WTC11 (cell line): ENCODE measurements at regions not wholly inside any gene's neighbourhood (a gene's known extent, or its start where the extent isn't known, plus 50 kb on each side); places are given as distances from the start of the nearest gene placed in this dataset.

Experiments
- ATAC-seq: fragments of 200-7000 bp; cut with Tn5 transposase; 2 replicates; pipeline ENCODE4 v1.10.0; 2021; ENCODE audit warnings: mild to moderate bottlenecking, moderate library complexity
- CTCF ChIA-PET: fragments of 300-600 bp; sonication (Branson Sonifier 250); formaldehyde crosslinking; loops from one replicate; lab custom pipeline; 2021; ENCODE audit warnings: antibody characterized with exemption; lab: Charles Lee
- POLR2A ChIA-PET: fragments of 350-600 bp; sonication (Branson Sonifier 250); formaldehyde crosslinking; loops from one replicate; lab custom pipeline; 2021; ENCODE audit warnings: antibody characterized with exemption; lab: Charles Lee
- DNase-seq: peaks from one replicate; pipeline ENCODE4 v3.0.0; 2021; ENCODE audit warnings: low spot score
- H3K27ac Mint-ChIP-seq: 2 replicates; pipeline ENCODE4 v1.8.0; 2021; ENCODE audit warnings: mixed read lengths
- H3K27me3 Mint-ChIP-seq: 2 replicates; pipeline ENCODE4 v1.8.0; 2021; ENCODE audit warnings: low read depth, mild to moderate bottlenecking, moderate library complexity, mixed read lengths
- H3K36me3 Mint-ChIP-seq: 2 replicates; pipeline ENCODE4 v1.8.0; 2021; ENCODE audit warnings: mixed read lengths
- H3K4me1 Mint-ChIP-seq: 2 replicates; pipeline ENCODE4 v1.8.0; 2022; ENCODE audit warnings: mixed read lengths
- H3K4me3 Mint-ChIP-seq: 2 replicates; pipeline ENCODE4 v1.8.0; 2021; ENCODE audit warnings: mild to moderate bottlenecking, moderate library complexity, mixed read lengths
- H3K9me3 Mint-ChIP-seq: 2 replicates; pipeline ENCODE4 v1.8.0; 2021; ENCODE audit warnings: mixed read lengths
- ELF4 ChIP-seq: sonication (generic); formaldehyde crosslinking; IDR thresholded peaks from 2 replicates; pipeline ENCODE4 v1.8.1; 2022; ENCODE audit warnings: low read depth, mild to moderate bottlenecking, moderate library complexity, missing genetic modification reagents
- ETV6 ChIP-seq: sonication (generic); formaldehyde crosslinking; IDR thresholded peaks from 2 replicates; pipeline ENCODE4 v1.8.1; 2022; ENCODE audit warnings: mild to moderate bottlenecking, missing genetic modification reagents
- GABPB1 ChIP-seq: sonication (generic); formaldehyde crosslinking; IDR thresholded peaks from 2 replicates; pipeline ENCODE4 v1.8.1; 2023; ENCODE audit warnings: mild to moderate bottlenecking, missing genetic modification reagents
- GTF2I ChIP-seq: fragments of 250-450 bp; sonication (Bioruptor Pico); conservative IDR thresholded peaks from 2 replicates; pipeline ENCODE4 v1.4.0; 2021; ENCODE audit warnings: mild to moderate bottlenecking
- IRF2 ChIP-seq: sonication (generic); formaldehyde crosslinking; IDR thresholded peaks from 2 replicates; pipeline ENCODE4 v1.8.0; 2022; ENCODE audit warnings: low read depth, missing genetic modification reagents, borderline replicate concordance
- MLX ChIP-seq: sonication (generic); formaldehyde crosslinking; IDR thresholded peaks from 2 replicates; pipeline ENCODE4 v1.8.1; 2023; ENCODE audit warnings: mild to moderate bottlenecking, missing genetic modification reagents, moderate library complexity
- MYBL2 ChIP-seq: sonication (generic); formaldehyde crosslinking; IDR thresholded peaks from 2 replicates; pipeline ENCODE4 v1.8.1; 2023; ENCODE audit warnings: mild to moderate bottlenecking, moderate library complexity, missing genetic modification reagents
- PREB ChIP-seq: sonication (generic); formaldehyde crosslinking; IDR thresholded peaks from 2 replicates; pipeline ENCODE4 v1.8.1; 2022; ENCODE audit warnings: mild to moderate bottlenecking, missing genetic modification reagents, moderate library complexity, borderline replicate concordance
- PRRX2 ChIP-seq: fragments of 250-450 bp; sonication (Bioruptor Pico); IDR thresholded peaks from 2 replicates; pipeline ENCODE4 v1.8.0; 2021; ENCODE audit warnings: mild to moderate bottlenecking
- SMAD3 ChIP-seq: sonication (generic); formaldehyde crosslinking; IDR thresholded peaks from 2 replicates; pipeline ENCODE4 v1.8.0; 2022; ENCODE audit warnings: missing genetic modification reagents, mild to moderate bottlenecking, borderline replicate concordance
- SP1 ChIP-seq: sonication (generic); formaldehyde crosslinking; conservative IDR thresholded peaks from 2 replicates; pipeline ENCODE4 v1.8.1; 2022; ENCODE audit warnings: missing genetic modification reagents
- ZNF138 ChIP-seq: sonication (generic); formaldehyde crosslinking; conservative IDR thresholded peaks from 2 replicates; pipeline ENCODE4 v1.8.1; 2022; ENCODE audit warnings: mild to moderate bottlenecking, moderate library complexity, missing genetic modification reagents
- ZNF317 ChIP-seq: sonication (generic); formaldehyde crosslinking; IDR thresholded peaks from 2 replicates; pipeline ENCODE4 v1.8.1; 2023; ENCODE audit warnings: low read depth, mild to moderate bottlenecking, moderate library complexity, missing genetic modification reagents, borderline replicate concordance
- TF ChIP-seq, protein P1 (sequence below): sonication (generic); formaldehyde crosslinking; IDR thresholded peaks from 2 replicates; pipeline ENCODE4 v1.8.0; 2022; ENCODE audit warnings: mild to moderate bottlenecking, missing genetic modification reagents

- TF ChIP-seq, protein P1, sequence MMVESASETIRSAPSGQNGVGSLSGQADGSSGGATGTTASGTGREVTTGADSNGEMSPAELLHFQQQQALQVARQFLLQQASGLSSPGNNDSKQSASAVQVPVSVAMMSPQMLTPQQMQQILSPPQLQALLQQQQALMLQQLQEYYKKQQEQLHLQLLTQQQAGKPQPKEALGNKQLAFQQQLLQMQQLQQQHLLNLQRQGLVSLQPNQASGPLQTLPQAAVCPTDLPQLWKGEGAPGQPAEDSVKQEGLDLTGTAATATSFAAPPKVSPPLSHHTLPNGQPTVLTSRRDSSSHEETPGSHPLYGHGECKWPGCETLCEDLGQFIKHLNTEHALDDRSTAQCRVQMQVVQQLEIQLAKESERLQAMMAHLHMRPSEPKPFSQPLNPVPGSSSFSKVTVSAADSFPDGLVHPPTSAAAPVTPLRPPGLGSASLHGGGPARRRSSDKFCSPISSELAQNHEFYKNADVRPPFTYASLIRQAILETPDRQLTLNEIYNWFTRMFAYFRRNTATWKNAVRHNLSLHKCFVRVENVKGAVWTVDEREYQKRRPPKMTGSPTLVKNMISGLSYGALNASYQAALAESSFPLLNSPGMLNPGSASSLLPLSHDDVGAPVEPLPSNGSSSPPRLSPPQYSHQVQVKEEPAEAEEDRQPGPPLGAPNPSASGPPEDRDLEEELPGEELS (CRISPR knock-in tag), result no peak
- no peak for TF ChIP-seq PRRX2 (CRISPR knock-in tag)
These were observed 94.9 kb downstream of the ADRA2C start (continued) for GRCh38 chr4:3860913-3861636.

GRCh38 chr4:3861720-3862639, 95.8 kb downstream of the ADRA2C start:
- ChIA-PET POLR2A (interaction anchor here (0.8 to 1.2 kb wide), 3 partner anchors 18 to 95 kb away, joined by 3 to 6 read pairs (median 4); no protein-coding TSS in a partner anchor), CTCF (interaction anchor here (0.6 to 10.7 kb wide), 12 partner anchors 10 to 381 kb away, joined by 3 to 83 read pairs (median 6); partner anchors contain the start of gene ADRA2C)
- Mint-ChIP-seq H3K27ac (no peak overlapping the region), H3K36me3 (no peaks in the 10 kb centered on the region), H3K4me3 (no peak overlapping the region), H3K4me1 (peaks cover 25% of the 10 kb centered on the region), H3K9me3 (no peaks in the 10 kb centered on the region), H3K27me3 (no peaks in the 10 kb centered on the region)
- DNase-seq (peak; percentile 11), ATAC-seq (no peak)
- no peak for TF ChIP-seq SMAD3
- no peak for TF ChIP-seq ETV6 (CRISPR knock-in tag)
- TF ChIP-seq GTF2I (CRISPR knock-in tag), result no peak
- no peak for TF ChIP-seq MLX
- TF ChIP-seq MYBL2 (CRISPR knock-in tag), result no peak
- TF ChIP-seq IRF2 (CRISPR knock-in tag), result no peak
- TF ChIP-seq GABPB1, result no peak
- TF ChIP-seq PREB, result no peak
- no peak for TF ChIP-seq ZNF317 (CRISPR knock-in tag)
- TF ChIP-seq, protein P1 (CRISPR knock-in tag), result no peak
- TF ChIP-seq SP1 (CRISPR knock-in tag), result no peak
- TF ChIP-seq ELF4 (CRISPR knock-in tag), result no peak
- no peak for TF ChIP-seq PRRX2 (CRISPR knock-in tag)
- no peak for TF ChIP-seq ZNF138
